HuH-7.5 (cell line): ENCODE measurements at regions not wholly inside any gene's neighbourhood (a gene's known extent, or its start where the extent isn't known, plus 50 kb on each side); places are given as distances from the start of the nearest gene placed in this dataset.
"Not testable (repeated sequence)": the region's sequence is repeated elsewhere in the genome, so short reads cannot be mapped to it uniquely, and the experiment has no call there.

Source experiments
- DNase-seq: peaks from one replicate; pipeline ENCODE4 v3.0.0; 2011; ENCODE audit warnings: low spot score

- no peak for DNase-seq
Measured at GRCh38 chr13:83471011-83471410, 411.3 kb downstream of the SLITRK1 start.

DNA sequence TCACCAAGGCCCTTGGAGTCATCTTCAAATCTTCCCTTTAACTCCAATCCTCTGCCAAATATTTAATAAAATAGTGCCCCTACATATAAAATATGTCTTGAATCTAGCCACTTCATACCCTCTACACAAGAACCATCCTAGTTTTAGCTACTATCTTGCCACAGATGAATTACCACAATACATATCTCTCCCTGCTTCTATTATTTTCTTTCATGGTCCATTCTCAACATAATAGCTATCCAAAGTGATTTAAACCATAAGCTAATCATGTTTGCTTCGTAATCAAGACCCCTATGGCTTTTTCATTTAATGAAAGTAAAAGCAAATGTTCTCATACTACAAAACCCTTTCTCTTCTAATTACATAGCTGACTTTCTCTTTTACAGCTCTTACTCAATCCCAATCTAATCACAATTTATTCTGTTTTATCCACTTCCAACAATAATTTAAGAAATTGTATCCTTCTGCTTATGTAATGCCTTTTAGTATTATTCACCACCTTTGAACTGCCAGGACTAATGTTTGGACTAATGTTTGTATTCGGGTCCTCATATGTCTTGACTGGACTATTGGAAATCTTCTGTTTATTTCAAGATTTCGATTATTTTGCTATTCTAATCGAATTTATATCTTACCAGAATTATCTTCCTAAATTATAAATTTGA, 412.0 kb downstream of the SLITRK1 start:
- DNase-seq: no peak

- DNase-seq: no peak
Measured at GRCh38 chr13:83453723-83454122, 428.6 kb downstream of the SLITRK1 start.

- DNase-seq: no peak
Measured at GRCh38 chr13:83453300-83453699, 429.0 kb downstream of the SLITRK1 start.

DNA sequence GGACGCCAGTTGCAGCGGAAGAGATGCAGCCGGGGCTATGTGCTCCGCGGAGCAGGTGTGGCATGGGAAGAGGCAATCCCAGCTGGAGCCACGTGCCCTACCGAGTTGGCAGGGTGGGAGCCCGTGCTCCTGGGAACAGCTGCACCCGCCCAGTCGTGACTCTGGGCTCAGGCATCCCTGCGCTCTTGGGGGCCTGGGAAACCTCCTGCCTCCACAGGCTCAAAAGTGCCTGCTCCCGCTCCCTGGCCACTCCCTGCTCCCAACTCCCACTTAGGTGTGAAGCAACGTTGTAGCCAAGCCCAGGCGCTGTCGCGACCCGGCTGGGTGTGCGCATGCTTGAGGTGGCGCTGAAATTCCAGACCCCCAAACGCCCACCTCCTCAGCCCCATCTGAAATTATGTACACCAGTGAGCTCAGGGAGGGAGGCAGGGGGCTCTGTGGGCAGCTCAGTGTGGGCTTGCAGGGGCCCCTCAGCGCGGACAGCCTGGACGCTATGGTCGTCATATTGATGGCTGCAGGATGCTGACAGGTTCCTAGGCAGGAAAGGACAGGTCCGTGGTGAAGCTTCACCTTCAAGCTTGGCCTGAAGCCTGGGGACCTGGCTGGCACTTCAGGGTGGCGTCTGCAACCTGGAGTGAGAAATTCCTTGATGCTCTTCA, 429.9 kb downstream of the SLITRK1 start:
- no peak for DNase-seq

DNA sequence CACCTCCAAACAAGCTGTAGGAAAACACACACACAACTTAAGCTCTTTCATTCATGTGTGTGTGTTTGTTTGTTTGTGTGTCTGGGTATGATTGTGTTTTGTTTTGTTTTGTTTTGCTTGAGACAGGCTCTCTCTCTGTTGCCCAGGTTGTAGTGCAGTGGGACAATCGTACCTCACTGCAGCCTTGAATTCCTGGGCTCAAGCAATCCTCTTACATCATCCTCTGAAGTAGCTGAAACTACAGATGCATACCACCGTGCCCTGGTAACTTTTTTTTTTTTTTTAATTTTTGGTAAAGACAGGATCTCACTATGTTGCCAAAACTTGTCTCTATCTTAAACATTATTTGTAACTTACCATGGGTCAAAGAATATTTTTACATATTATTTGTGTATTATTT, 431.7 kb downstream of the SLITRK1 start:
- no peak for DNase-seq

DNA sequence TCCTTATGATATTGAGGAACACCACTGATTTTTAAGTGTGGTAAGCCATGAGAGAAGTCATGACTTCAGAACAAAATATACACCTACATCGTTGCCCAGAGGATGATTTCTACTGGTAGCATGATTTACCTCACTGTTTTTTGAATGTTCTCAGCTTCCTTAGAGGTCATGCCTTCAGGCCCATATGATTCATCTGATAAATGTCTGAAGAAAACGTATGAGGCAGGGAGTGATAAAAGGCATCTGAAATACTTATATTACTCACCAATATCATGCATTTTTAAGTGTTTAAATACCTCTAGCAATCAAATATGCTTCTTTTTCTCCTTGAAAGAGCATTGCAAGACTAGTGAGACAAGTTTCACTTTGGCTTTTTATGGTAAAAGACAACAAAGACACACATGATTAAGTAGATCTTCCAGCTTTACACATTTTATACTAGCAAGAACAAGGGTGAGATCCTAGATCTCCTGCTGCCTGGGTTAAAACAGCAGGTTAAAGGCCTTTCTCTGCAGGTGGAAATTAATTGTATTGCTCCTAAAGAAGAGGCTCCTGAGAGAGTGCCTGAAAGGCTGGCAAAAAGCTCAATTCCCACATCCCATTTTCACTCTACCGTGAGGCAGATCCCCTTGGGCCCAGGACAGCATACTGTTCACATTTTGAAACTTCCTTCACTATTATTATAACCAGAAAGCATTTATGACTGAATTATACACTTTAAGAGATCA, 432.4 kb downstream of the SLITRK1 start:
- DNase-seq: no peak

- no peak for DNase-seq
Measured at GRCh38 chr13:83440465-83440864, 441.8 kb downstream of the SLITRK1 start.

DNA sequence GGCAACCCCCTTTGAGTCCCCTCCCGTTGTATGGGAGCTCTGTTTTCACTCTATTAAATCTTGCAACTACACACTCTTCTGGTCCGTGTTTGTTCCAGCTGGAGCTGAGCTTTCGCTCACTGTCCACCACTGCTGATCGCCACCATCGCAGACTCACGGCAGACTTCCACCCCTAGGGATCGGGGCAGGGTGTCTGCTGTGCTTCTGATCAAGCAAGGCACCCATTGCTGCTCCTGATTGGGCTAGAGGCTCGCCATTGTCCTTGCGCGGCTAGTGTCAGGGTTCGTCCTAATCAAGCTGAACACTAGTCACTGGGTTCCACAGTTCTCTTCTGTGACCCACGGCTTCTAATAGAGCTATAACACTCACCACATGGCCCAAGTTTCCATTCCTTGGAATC, 442.8 kb downstream of the SLITRK1 start:
- not testable (repeated sequence) for DNase-seq

DNA sequence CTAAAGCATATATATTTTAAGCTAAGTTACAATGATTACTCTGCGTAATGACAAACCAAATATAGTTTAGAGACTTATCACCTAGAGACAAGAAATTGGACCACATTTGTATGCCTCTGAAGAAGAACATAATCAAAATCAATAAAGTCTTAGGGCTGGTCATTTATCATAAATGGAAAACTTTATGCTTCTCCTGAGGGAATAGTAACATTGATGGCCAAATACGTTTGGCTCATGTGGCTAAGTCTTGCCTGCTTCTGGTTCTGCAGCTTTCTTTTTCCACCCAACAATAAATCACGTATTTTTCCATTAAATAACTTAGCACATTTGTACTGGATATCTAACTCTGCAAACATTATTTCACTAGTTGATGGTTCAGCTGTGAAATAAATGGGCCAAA, 458.4 kb downstream of the SLITRK1 start:
- no peak for DNase-seq

GRCh38 chr13:83423381-83423780, 458.9 kb downstream of the SLITRK1 start:
- DNase-seq: no peak

DNA sequence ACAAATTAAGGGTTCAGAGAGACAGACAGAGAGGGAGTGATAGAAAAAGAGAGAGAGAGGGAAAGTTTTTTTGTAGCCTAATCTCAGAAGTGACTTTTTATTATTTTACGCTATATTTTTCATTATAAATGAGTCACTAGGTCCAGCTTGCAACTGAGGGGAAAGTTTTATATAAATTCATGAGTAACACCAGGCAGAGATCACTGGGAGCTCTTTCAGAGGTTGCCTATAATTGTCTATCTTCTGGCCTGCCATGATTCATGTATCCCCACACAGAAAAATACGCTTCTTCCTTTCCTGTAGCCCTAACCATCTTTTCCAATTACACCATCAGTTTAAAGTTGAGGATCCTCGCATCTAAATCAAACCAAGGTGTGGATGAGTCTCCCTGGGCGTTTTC, 467.9 kb downstream of the SLITRK1 start:
- no peak for DNase-seq

- no peak for DNase-seq
Measured at GRCh38 chr13:83386609-83387008, 495.7 kb downstream of the SLITRK1 start.

DNA sequence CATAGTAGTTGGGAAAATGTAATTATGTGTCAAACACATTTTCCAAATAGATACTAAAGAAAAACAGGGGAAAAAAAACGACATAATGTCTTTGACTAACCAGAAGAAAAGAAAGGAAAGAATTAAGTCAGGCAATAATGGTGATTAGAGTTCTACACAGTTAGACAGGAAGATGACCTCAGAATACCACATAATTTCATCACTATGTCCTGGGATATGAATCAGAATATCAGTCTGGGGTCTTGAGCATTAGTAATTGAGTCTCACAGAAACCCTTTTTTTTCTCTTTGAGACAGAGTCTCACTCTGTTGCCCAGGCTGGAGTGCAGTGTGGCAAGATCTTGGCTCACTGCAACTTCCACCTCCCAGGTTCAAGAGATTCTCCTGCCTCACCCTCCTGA, 503.4 kb downstream of the SLITRK1 start:
- DNase-seq: no peak

GRCh38 chr13:83377491-83377890, 504.8 kb downstream of the SLITRK1 start:
- DNase-seq: no peak

GRCh38 chr13:83372786-83373185, 509.5 kb downstream of the SLITRK1 start:
- no peak for DNase-seq

DNA sequence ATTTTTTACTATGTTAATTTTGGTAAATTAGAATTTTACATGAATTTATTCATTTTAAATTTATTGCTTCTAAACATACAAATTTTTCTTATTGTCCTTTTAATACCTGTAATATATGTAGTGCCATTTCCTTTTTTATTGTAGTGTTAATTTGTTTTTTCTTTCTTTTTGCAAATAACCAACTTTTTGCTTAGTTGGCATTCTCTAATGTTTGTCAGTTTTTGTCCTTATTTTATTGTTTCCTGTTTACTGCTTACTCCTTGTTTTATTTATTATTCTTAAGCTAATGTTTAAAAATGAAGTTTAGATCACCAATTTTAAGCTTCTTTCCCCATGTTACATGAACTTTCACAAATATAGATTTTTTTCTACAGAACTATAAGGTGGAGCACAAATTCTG, 516.6 kb downstream of the SLITRK1 start:
- DNase-seq: no peak

DNA sequence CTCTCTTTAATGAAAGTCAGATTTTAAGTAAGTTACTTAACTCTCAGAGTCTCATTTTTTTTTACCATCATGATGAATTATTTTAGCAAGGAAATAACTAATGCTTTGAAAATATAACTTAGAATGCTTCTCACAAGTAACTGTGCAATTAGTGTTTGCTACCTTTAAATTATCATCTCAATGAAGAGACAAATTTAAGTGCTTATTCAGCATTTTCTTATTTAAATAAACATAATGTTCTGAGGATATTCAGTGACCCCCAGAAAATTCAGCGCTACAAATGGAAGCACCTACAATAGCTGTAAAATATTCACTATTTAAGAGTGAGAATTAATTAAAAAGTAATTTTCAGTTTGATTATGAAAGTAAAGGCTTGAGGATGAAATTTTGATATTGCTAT, 527.2 kb downstream of the SLITRK1 start:
- DNase-seq: no peak

- DNase-seq: no peak
Measured at GRCh38 chr13:83352391-83352790, 529.9 kb downstream of the SLITRK1 start.

- DNase-seq: no peak
Measured at GRCh38 chr13:83350569-83350968, 531.7 kb downstream of the SLITRK1 start.

GRCh38 chr13:83344518-83344917, 537.8 kb downstream of the SLITRK1 start:
- no peak for DNase-seq

DNA sequence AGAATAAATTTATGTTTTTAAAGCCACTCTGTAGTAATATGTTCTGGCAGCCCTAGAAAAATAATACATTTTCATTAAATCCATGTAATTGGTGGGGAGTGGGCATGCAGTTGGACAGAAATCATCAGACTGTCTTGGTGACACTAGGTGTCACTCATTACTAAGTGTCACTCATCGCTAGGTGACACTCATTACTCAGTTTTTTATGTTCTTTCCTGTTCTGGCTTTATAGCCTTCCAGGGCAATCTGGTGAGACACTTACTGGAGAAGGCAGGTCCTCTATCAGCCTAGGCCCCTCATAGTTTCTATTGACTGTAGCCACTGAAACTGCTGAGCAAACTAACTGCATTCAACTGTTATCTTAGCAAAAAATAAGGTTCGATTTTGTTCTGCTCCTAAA, 542.1 kb downstream of the SLITRK1 start:
- no peak for DNase-seq

DNA sequence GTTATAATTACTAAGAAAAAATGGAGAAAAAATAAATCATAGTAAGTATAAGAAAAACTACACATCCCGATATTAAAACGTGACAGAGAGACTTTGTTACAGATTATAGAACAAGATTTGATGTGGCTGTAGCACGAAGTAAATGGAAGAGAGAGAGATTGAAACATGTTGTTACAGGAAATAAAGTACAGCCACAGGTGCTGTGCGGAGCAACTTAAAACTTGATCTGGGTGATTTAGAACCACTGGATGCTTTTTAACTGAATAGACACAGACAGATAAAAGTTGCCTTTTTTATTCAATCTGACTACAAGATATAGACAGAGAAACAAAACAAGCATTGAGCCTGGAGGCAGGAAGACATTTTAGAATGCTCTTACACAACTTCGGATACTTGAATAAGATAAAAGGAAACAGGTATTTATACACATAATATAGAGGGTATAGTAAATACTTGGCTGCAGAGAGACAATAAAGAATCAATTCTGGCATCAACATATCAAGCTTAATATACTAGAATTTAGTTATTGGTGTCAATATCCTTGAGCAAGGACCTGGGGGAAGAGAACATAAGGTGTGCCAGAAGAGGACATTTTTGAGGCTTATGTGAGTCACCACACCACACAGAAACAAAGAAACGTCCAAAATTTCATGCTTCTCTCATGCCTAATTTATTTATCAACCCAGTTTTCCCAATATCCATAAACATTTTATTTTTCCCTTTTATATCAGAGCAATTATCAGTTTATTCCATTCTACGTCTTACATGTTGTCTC, 548.5 kb downstream of the SLITRK1 start:
- no peak for DNase-seq
